ENCODE measurements at regions not wholly inside any gene's neighbourhood (a gene's known extent, or its start where the extent isn't known, plus 50 kb on each side); places are given as distances from the start of the nearest gene placed in this dataset.

DNA sequence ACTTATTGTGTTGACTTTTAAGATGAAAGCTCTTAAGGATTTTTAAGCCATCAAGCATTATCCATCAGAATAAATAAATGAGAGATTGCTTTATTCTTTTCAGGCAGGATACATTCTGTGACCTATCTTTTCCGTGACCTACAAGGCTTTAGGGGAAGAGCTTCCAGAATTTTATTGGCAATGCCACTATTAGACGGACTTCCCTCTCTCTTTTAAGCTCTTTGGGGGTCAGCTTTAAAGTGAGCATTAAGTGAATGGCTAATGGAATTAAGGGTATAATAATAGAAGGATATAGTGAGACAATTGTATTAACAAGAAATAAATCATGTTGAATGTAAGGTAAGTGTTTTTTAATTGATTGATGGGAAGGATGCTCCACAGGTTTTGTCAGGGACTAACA is 273.7 kb downstream of the GPAT3 start:
- H3K4me3 ChIP-seq: no peak overlapping the region
- H3K4me1 ChIP-seq: no peaks in the 10 kb centered on the region
- no peaks in the 10 kb centered on the region for H3K36me3 ChIP-seq
- H3K9ac ChIP-seq: no peak overlapping the region
- no peaks in the 10 kb centered on the region for H3K27me3 ChIP-seq
- no peak for TF ChIP-seq Cebpa-rat (IDR thresholded peaks at IDR 0.05)
- H3K9me3 ChIP-seq (replicated peaks in 1 of 11): no peaks in the 10 kb centered on the region
- no peak overlapping the region for H3K27ac ChIP-seq
- H4K20me1 ChIP-seq: no peaks in the 10 kb centered on the region
- H3K4me2 ChIP-seq: no peak overlapping the region

DNA sequence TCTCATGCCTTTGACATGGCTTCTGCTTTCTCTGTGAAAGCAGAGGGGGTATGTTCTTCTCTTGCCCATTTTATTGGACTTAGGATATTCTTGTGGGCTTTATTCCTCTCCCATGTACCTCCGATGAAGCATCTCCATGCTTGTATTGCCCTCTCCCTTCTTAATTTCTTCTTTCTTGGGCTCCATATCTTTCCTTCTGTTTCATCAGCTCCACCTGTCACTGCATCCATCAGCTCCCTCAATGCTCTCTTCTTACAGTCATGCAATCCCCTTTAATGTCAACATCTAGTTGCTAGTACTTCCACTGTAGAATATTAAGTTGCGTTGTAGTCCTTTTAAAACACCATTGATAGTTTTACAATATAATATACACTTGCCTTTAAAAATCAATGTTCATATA is 257.6 kb downstream of the GPAT3 start:
- Histone ChIP-seq H3K36me3 (no peaks in the 10 kb centered on the region), H3K27ac (no peak overlapping the region), H3K9ac (no peak overlapping the region), H3K4me3 (no peak overlapping the region), H3K4me1 (peaks cover 0 to 9% (median 0%) of the 10 kb centered on the region in 10 experiments; a peak in 5 of 20 replicates), H4K20me1 (no peaks in the 10 kb centered on the region), H3K4me2 (no peak overlapping the region), H3K27me3 (no peaks in the 10 kb centered on the region), H3K9me3 (replicated peaks in 1 of 11) (no peaks in the 10 kb centered on the region)
- no peak for TF ChIP-seq Cebpa-rat (IDR thresholded peaks at IDR 0.05)

DNA sequence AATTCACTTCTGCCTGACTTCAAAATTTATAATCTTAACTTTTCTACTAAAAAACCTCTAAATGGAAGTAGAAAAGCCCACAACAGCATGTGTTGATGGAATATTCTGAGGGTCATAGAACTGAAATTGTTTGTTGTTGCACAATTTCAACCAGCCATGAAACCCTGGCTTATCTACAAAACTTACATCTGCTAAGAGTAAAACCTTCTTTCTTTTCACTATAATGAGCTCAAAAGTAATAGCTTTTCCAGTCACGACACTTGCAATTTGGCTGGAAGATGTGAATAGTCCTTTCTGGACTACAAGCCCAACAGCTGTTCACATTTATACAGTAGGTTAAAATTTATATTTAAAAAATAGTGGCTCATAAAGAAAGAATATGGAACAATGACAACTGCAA is 250.0 kb downstream of the GPAT3 start:
- no peak overlapping the region for H3K9ac ChIP-seq
- H4K20me1 ChIP-seq: no peaks in the 10 kb centered on the region
- H3K27ac ChIP-seq: no peak overlapping the region
- no peaks in the 10 kb centered on the region for H3K9me3 ChIP-seq (replicated peaks in 1 of 11)
- H3K4me3 ChIP-seq: no peak overlapping the region
- H3K27me3 ChIP-seq: no peaks in the 10 kb centered on the region
- no peaks in the 10 kb centered on the region for H3K4me1 ChIP-seq
- no peak overlapping the region for H3K4me2 ChIP-seq
- TF ChIP-seq Cebpa-rat (IDR thresholded peaks at IDR 0.05): no peak
- no peaks in the 10 kb centered on the region for H3K36me3 ChIP-seq

DNA sequence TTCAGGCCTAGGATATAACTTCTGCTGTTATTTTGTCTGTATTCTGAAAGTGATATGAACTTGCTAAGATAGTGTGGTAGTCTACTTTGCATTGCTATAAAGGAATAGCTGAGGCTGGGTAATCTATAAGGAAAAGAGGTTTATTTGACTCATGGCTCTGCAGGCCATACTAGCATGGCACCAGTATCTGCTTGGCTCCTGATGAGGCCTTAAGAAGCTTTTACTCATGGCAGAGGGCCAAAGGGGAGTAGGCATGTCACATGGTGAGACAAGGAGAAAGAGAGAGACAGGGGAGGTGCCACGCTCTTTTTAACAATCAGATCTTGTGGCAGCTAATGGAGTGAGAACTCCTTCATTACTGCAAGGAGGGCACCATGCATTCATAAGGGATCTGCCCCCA is 247.3 kb downstream of the GPAT3 start:
- no peak for TF ChIP-seq Cebpa-rat (IDR thresholded peaks at IDR 0.05)
- H3K27me3 ChIP-seq: no peaks in the 10 kb centered on the region
- H3K36me3 ChIP-seq: no peaks in the 10 kb centered on the region
- no peaks in the 10 kb centered on the region for H3K9me3 ChIP-seq (replicated peaks in 1 of 11)
- H3K4me2 ChIP-seq: no peak overlapping the region
- H3K4me1 ChIP-seq: no peaks in the 10 kb centered on the region
- H3K27ac ChIP-seq: no peak overlapping the region
- H3K9ac ChIP-seq: no peak overlapping the region
- H4K20me1 ChIP-seq: no peaks in the 10 kb centered on the region
- no peak overlapping the region for H3K4me3 ChIP-seq

DNA sequence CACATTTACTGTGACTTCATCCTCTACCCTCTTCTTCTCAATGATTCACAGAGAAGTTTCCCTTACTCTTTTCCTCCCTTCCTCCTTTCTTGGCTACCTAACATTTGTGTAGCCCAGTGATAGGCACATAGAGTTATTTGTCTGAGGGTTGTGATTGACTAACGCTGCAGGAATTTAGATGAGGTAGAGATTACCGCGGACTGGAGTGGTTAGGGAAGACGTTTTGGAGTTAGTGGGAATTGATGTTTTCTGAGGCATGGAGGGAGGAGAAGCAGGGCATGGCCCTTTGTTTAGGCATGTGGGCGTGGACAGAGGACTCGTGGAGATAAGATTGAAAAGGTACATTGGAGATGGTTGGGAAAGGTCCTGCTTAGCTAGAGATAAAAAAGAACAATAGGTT is 246.7 kb downstream of the GPAT3 start:
- TF ChIP-seq Cebpa-rat (IDR thresholded peaks at IDR 0.05): no peak
- Histone ChIP-seq H3K9me3 (replicated peaks in 1 of 11) (no peaks in the 10 kb centered on the region), H4K20me1 (no peaks in the 10 kb centered on the region)

DNA sequence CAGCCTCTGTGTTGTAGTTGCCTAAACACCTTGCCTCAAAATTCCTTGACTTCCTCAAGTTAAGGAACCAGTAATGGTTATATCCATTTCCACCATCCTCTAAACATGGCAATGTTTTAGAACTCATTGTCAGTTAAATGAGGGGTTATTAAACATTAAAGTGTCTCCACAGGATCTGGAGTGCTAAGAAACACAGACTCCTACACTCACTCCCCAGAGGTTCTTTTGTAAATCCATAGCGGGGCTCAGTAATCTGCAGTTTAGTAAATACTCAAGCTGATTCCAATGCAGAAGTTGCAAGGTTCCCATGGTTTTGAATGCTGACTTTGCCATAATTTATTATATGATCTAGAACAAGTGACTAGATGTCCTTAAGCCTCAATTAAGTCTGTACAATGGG is 245.5 kb downstream of the GPAT3 start:
- TF ChIP-seq Cebpa-rat (IDR thresholded peaks at IDR 0.05): no peak
- Histone ChIP-seq H3K4me2 (no peak overlapping the region), H3K9me3 (replicated peaks in 1 of 11) (no peaks in the 10 kb centered on the region), H3K36me3 (no peaks in the 10 kb centered on the region), H3K27me3 (no peaks in the 10 kb centered on the region), H3K4me1 (no peaks in the 10 kb centered on the region), H3K4me3 (no peak overlapping the region), H4K20me1 (no peaks in the 10 kb centered on the region), H3K27ac (no peak overlapping the region), H3K9ac (no peak overlapping the region)

More for the DNA sequence above, 246.7 kb downstream of the GPAT3 start:
- Histone ChIP-seq H3K4me3 (no peak overlapping the region), H3K27ac (no peak overlapping the region), H3K9ac (no peak overlapping the region), H3K4me1 (no peaks in the 10 kb centered on the region), H3K27me3 (no peaks in the 10 kb centered on the region), H3K4me2 (no peak overlapping the region), H3K36me3 (no peaks in the 10 kb centered on the region)

DNA sequence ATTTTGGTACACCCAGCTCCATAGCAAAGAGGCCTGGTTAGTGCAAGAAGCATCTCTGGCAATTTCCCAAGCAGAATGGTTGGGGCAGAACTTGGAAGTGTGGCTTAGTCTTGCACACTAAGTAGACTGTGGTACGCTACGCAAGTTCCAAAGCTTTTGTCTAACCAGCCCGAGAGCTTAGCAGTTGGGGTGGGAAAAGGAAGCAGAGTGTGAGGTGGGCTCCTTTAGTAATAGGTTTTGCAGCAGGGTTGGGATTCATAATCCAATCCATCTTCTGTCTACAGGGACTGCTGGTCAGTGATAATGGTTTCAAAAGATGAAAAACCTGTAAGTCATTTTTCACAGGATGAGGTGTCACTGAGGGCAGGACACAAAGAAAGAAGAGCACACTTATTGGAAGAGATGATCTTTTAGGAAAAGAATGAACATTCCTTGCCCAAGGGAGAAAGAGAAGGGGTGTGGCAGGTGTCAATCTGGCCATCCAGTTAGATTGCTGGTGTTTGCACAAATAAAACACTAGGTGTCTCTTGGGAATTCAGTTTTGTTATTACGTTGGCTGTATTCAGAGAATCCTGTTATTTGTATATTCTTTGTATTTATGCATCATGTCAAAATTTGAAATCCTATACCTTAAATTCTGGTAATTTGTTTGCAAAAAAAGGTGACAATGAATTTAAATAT is 244.3 kb downstream of the GPAT3 start:
- no peak for TF ChIP-seq Cebpa-rat (IDR thresholded peaks at IDR 0.05)
- Histone ChIP-seq H4K20me1 (no peaks in the 10 kb centered on the region), H3K27ac (no peak overlapping the region), H3K36me3 (no peaks in the 10 kb centered on the region), H3K27me3 (no peaks in the 10 kb centered on the region), H3K4me3 (no peak overlapping the region), H3K9me3 (replicated peaks in 1 of 11) (no peaks in the 10 kb centered on the region), H3K9ac (no peak overlapping the region), H3K4me1 (no peaks in the 10 kb centered on the region), H3K4me2 (no peak overlapping the region)

DNA sequence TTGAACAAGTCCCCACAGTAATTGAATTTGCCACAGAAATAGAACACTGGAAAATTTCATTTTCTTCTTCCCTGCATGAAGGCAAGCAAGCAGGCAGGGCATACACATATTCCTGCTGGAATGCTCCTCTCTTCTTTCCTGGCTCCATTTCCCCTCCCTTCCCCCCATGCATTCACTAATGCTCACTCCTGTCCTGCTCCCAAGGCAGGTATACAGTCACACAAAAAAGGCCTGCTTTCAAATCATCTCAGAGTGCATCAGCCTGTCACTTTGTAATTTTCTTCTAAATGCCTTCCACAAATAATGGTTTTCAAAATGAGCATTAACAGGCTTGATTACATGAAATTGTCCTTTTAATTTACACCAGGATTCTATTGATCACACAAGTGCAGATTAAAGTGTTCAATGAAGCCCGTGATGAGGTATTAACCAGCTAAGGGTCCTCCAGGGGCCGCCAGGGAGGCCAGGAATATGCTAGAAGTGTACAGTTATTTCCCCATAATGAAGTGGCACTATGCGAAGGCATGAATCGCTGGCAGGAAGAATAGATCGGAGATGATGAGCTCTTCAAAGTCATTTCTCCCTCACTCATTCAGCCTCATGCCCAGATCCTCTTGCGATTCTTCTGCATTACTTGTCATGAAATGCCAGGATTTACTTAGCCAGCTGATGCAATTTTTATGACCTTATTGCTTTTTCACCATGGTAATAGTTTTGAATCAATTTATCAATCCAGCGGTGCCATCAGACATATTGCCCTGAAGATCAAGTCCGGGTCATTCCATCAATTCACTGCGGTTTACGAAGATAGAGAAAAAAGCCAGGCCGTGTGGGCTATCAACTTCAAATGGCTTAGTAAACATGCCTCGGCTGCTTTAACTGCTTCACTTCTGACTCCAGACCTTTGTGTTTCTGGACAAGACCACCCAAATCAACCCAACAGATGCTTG is 243.5 kb downstream of the GPAT3 start:
- Histone ChIP-seq H3K9ac (no peak overlapping the region), H3K27ac (no peak overlapping the region), H3K4me3 (no peak overlapping the region), H3K9me3 (replicated peaks in 1 of 11) (no peaks in the 10 kb centered on the region), H3K4me1 (no peaks in the 10 kb centered on the region), H3K36me3 (no peaks in the 10 kb centered on the region), H3K27me3 (no peaks in the 10 kb centered on the region), H4K20me1 (no peaks in the 10 kb centered on the region), H3K4me2 (no peak overlapping the region)
- no peak for TF ChIP-seq Cebpa-rat (IDR thresholded peaks at IDR 0.05)

DNA sequence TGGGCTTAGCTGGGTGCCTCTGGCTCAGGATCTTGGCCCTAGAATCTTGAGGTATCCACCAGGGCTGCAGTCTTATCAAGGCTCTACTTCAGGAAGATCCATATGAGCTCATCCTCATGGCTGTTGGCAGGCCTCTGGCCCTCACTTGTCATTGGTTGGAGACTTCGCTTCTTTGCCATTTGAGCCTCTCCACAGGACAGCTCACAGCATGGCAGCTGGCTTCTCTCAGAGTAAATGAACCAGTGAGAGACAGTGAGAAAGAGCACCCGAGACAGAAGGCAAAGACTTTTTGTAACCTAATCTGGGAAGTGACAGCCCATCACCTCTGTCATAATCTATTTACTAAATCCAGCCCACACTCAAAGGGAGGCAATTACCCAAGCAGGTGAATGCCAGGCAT is 236.8 kb downstream of the GPAT3 start:
- no peak for TF ChIP-seq Cebpa-rat (IDR thresholded peaks at IDR 0.05)
- Histone ChIP-seq H3K4me3 (no peak overlapping the region), H3K4me2 (no peak overlapping the region)

More for the DNA sequence above, 236.8 kb downstream of the GPAT3 start:
- Histone ChIP-seq H3K9ac (no peak overlapping the region), H3K27ac (no peak overlapping the region), H3K36me3 (no peaks in the 10 kb centered on the region), H3K4me1 (peaks cover 0 to 19% (median 8%) of the 10 kb centered on the region in 10 experiments; a peak in 15 of 20 replicates), H3K27me3 (no peaks in the 10 kb centered on the region), H4K20me1 (no peaks in the 10 kb centered on the region), H3K9me3 (replicated peaks in 1 of 11) (no peaks in the 10 kb centered on the region)

Data from BLaER1 treated with 17β-estradiol and CSF1 and Interleukin-3, amounts not matched to agents 10 nM and 100 nM (cell line).